ENCODE measurements at regions not wholly inside any gene's neighbourhood (a gene's known extent, or its start where the extent isn't known, plus 50 kb on each side); places are given as distances from the start of the nearest gene placed in this dataset.

DNA sequence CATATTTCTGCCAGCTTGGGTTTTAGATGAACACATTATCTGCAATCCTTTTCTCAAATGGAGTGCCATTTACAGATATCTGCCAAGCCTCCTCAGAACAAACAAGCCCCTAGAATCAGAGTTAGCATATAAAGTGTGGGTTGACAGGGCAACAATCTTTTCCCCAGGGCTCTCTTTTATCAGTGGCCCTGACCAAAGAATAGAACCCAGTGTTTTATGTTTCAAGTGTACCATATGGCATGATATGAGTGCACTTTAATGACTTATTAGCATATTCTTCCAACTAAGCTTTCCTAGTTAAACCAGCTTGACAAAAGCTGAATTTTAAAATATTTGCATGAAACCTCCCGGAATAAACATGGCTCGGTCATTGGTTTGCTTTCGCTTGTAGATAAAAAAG is 57.3 kb downstream of the EVX1 start:
- DNase-seq, result peak in 1 of 3 experiments; percentile 58

DNA sequence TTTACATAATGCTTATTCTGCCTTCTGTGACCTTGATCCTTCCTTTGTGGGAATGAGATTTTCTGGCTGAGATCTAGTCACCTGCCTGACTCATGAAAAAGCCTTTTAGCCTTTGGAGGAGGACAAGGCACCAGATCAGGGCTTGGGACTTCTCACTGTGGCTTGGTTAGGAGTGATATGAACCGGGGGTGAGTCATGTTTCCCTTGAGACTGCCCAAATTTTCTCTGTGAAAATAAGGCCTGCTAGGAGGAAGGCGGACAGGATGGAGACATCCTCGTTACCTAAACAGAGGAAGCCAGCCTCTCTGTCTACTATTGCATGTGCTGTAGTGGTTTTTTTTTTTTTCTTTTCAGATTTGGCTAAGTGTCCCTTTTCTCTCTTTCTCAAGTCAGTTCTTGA is 57.8 kb downstream of the EVX1 start:
- no peak for DNase-seq

DNA sequence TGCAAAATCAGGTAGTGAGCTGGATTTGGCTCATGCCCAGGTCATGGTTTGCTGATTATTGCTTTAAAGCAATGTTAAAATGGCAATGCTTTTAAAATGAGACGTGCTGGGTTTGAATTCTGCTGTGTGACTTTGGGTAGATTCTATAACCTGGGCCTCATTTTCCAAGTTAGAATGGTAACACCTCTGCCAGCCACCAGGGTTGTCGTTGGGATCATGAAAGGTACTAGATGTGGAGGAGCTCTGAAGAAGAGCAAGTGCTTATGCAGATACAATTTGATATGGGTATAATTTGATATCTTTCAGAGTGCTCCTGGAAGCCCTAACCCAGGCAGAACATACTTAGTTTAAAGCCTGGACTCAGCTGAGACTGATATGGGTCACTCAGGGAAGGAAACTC is 60.0 kb downstream of the EVX1 start:
- peak in 1 of 3 experiments; percentile 8 for DNase-seq

DNA sequence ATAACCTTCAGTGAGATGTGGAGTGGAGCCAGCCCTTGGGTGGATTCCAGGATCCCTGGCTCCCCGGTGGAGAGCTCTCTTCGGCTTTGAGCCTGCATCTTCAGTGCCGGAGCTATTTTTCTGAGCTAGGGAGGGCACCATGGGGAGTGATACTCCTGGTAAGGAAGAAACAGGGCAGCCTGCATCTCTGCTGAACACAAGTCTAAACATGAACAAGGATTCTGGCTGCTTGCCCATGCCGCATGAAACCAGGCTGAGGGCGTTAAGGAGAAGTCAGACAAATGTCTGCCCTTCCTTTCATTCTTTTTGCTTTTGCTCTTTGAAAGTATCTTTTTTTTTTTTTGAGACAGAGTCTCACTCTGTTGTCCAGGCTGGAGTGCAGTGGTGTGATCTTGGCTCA is 60.4 kb downstream of the EVX1 start:
- DNase-seq, result peak in 1 of 3 experiments; percentile 14

DNA sequence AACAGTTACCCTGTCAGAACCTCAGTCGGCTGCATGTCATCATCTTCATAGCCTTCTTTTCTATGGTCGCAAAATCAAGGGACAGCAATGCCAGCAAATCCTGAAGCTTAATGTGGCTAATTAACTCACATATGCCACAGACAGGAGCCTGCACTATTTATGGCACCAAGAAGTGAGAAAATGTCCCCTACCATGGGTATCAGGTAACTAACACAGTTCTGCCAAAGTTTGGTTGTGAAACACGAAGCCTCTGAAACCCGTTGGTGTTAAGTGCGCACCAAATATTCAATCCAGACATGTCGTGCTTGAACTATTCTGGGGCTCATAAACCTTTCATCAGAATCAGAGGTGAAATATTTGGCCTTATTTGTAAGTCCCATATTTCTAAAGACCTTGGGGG is 63.3 kb downstream of the EVX1 start:
- no peak for DNase-seq

DNA sequence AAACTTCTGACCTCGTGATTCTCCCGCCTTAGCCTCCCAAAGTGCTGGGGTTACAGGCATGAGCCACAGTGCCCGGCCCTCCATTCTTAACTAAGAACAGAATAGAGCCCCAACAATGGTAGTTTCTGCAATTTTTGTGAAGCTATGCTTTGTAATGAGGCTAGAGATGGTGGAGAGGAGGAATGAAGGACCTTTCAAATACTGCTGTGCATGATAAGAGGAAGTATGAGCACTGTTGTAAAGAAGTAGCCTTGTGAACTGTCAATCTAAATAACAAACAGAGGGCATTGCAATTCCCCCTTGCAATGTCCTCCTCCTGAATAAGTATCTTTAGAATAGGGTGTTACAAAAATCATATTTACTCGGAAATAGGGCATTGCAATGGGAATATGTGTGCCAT is 70.2 kb downstream of the EVX1 start:
- no peak for DNase-seq

DNA sequence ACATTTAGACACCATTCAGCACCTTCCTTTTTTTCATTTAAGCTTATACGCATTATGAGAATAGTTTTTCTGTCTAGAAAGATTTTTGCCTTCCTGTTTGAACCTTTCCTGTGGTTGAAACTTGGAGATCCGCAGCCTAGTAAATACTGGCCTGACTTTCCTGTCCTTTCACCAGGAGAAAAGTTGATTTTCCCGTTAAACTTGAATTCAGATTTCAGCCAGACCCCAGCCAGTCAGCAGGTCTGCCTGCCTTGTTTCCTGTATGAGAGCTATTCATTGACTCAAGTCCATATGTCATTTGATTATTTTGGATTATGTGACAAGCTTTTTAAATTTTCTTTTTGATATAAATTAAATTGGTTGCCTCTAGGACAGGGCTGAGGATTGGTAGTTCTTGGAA is 71.5 kb downstream of the EVX1 start:
- DNase-seq, result no peak

DNA sequence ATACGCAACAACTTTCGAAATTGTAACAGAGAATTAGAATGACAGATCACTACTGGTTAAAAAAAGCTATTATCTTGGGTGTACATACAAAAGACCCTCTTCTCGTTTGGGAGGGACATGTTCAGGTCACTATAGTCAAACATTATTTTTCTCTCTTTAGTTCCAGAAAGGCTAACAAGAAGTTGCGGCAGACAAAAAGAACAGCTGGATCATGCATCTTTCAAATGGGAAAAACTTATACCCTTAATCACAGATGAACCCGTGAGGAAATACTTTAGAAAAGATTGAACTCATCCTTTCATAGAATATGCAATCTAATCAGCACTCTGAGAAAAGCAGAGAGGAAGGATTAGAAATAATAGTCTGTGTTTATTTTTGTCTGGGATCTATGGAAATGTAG is 72.5 kb downstream of the EVX1 start:
- no peak for DNase-seq

DNA sequence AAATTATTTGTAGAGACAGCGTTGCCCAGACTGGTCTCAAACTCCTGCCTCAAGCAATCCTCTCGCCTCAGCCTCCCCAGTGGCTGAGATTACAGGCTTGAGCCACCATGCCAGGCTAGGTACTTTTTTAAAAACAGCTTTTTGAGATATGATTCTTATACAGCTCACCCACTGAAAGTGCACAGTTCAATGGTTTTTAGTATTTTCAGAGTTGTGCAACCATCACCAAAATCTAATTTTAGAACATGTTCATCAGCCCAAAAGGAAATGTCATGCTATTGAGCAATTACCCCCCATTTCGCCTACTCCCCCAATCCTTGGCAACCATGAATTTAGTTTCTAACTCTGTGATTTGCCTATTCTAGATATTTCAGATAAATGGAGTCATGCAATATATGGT is 73.7 kb downstream of the EVX1 start:
- DNase-seq, result no peak

DNA sequence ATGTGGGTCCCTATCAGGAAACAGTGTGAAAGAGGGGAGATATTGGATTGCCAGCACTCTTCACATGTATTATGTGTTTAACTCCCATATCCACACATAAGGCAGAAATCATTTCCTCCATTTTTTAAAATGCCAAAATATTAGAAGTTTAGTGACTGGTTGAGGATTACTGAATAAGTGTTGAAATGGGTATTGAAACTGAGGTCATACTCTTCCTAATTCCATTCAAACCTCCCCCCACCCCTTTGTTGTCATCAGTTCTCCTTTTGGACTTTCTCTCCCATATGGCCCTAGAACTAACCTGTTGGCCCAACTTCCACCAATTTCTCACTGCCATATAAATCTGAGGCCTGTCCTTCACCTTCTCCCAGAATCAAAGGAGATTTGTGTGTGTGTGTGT is 81.6 kb downstream of the EVX1 start:
- DNase-seq, result no peak

DNA sequence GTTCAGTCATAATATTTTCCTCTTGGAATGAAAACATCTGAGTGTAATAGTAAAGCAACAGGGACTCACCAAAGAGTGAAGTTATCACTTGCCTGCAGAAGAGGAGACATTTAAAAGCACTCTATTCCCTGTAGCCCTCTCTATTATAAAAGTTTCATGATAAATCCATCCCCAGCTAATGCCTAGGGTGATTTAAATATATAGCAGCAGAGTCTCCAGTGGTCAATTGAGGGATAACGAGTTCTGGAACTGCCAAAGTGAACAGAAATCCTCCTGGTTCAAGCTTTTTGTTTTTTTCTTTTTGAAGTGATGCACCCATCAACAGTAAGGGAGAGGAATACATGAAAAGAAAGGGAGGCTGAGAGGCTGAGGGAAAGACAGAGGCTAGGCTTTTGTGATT is 87.3 kb downstream of the EVX1 start:
- DNase-seq, result peak in 1 of 3 experiments; percentile 22

DNA sequence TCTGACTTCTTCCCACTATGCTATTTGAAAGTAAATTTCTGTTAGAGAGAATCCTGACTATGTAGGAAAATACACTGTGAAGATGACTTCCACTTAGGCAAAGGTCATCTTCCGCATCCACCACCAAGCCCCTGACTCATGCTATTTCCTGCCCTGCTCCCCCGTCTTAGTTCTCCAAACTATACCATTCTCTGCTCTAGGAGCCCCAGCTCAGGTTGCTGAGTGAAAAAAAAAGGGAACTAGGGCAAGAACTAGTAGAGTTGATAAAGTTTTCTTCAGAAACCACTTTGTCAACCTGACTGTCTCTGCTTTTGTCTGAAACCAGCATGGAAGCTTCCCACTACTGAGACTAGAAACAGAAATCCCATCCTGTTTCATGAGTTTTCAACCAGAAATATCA is 96.9 kb downstream of the EVX1 start:
- no peak for DNase-seq

DNA sequence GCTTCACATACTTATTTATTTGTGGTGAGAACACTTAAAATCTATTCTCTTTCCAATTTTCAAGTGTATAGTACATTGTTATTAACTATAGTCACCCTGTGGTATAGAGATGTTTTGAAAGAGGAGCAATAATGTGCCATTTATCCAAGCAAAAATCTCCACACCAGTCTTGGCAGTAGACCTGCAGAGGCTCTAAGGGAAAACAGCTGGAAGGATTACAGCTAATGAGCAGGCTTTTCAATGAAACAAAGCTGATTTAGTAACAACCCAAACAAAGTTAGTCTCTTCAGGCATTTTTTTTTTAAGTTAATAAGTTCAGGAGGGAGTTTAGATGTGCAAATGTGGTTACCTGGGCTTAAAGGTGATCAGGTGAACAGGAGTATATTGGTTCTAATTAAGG is 101.9 kb downstream of the EVX1 start:
- no peak for DNase-seq

DNA sequence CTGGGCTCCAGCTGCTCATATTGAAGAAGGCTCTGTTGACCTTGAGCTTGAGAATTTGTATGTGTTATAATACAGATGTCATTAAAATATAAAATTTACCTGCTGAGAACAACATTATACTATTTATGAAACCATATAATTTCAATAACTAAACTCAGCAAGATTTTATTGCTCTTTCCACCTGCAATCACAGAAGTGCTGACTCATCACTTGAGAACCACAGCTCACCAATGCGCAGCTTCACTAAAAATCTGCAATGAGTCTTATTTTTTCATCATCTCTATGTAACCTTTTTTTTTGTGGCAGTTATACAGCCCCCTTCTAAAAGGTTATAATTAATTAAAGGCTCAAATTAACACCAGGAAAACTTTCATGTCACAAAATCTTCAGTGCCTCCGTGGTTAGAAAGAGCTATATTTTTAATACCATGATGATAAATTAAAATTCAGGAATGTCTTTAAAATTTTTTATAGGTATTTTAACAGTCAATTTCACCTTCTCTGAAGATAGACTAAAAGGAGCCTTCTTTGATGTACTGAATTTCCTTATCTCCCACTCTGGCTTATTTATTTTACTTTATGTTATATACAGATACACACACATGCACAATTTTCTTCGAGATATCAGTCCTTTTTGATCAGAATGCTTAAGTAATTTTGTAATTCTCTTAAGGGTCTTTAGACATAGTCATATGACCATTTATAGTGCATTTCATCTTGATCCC is 102.7 kb downstream of the EVX1 start:
- peak in 2 of 3 experiments; percentile 7 to 33 for DNase-seq

DNA sequence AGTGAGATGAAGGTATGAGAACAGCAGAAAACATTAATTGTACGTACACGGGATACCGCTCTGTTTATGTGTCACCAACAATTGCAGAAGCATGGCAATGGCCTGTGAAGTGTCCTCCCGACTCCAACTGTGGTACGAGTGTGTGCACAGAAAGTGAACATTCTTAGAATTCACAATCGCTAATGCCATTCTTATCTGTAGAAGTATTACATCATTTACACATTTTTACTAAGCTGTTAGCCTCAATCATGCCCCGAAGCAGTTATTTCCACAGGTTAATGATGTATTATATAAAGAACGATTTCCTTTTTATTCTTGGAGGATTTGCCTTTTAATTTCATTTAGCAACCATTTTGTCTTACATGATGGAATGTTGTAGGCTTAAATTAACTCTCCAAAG is 103.4 kb downstream of the EVX1 start:
- DNase-seq, result no peak

DNA sequence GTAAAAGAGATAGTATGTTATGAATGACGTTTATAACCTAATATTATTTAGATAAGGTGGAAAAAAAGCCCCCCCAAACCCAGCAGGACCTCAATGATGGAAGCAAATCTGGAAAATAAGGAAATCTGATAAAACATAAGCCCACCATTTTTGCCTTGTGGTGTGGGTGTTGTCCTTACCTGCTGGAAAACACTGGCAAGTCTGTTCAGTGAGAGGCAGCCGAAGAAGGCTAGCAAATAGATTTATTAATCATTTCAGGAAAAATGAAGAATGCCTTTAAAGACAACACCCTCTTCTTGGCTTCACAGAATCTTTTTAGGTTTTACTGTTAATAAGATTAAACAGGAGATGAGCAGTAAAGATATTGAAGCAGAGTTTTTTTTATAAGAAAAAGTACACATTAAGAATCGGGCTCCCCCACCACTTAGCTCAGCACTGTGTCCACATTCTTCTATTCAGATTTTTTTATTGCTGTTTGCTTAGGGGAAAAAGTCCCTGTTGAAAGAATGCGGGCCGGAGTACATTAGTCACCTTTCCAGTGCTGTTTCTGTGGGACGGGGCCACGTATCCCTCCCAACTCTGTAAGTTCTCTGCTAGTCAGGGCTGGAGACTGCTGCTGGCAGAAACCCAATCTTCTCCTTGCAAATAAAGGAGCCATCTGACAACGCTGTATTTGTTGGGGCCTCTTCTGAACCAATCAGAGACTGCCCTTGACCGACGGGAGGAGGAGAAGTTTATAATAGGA is 104.1 kb downstream of the EVX1 start:
- DNase-seq, result peak in 1 of 3 experiments; percentile 14

DNA sequence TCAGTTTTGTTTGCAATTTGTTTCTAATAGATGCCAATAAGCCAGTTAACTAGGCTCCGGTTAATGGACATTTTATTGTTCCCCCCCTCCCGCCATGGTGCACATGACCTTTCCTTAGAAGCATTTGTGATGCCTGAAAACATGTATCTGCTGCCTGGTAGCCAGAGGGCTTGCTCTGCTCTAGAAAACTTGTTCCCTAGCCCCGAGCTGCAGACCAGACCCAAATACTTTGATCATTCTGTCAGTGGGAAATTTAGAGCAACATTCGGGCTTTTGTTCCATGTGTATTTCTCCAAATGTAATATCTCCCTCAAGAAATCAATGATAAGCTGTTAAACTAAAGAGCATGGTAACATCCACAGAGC is 104.7 kb downstream of the EVX1 start:
- no peak for DNase-seq

DNA sequence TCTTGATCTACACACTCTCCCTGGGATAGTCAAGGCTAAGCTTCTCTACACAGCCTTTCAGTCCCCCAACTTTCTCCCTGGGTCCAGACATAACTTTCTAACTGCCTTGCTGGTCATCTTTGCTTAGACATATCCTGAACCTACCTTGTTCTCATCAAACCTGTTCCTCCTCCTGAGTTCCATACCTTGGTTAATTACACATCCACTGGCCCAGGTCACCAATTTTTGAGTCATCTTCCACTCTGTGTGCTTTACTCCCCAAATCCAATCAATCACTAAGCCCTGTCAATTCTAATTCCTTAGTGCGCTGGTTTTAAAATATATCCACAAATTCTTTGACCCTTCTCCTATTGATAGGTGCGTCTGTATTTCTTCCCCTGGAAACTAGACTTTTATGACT is 107.0 kb downstream of the EVX1 start:
- no peak for DNase-seq

DNA sequence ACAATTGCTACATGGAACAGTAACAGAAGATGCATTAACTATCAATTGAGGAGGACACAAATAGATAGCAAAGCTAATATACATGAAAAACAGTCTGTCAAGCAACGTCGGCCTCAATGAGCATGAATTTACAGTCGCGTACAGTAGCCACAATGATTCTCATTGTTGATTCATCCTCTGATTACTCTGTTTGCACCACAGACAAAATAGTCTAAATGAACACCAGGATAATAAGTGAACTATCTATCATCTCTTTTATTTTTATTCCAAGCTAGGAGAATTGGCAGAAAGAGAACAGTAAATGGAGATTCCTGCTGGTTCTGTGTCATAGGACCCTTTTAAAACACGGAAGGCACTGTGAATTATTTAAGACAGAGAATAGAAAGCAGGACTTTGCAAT is 108.5 kb downstream of the EVX1 start:
- DNase-seq, result peak in 1 of 3 experiments; percentile 14

DNA sequence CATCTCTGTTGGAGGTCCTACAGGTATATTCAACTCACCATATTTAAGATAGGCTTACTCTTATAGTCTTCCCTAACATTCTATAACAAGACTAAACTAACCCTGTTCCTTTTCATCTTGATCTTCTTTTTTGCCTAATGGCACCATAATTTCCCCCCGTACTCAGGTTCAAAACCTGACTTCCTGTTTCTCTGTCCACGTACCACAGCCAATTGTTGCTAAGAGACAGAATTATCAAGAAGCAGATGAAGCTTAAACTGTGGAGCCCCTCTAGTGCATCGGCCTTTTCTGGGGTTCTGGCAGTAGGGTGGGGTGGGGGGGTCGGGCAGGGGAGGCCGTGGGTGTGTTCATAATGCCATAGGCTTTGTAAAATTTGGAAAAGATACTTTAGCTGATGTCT is 109.2 kb downstream of the EVX1 start:
- DNase-seq, result no peak

DNA sequence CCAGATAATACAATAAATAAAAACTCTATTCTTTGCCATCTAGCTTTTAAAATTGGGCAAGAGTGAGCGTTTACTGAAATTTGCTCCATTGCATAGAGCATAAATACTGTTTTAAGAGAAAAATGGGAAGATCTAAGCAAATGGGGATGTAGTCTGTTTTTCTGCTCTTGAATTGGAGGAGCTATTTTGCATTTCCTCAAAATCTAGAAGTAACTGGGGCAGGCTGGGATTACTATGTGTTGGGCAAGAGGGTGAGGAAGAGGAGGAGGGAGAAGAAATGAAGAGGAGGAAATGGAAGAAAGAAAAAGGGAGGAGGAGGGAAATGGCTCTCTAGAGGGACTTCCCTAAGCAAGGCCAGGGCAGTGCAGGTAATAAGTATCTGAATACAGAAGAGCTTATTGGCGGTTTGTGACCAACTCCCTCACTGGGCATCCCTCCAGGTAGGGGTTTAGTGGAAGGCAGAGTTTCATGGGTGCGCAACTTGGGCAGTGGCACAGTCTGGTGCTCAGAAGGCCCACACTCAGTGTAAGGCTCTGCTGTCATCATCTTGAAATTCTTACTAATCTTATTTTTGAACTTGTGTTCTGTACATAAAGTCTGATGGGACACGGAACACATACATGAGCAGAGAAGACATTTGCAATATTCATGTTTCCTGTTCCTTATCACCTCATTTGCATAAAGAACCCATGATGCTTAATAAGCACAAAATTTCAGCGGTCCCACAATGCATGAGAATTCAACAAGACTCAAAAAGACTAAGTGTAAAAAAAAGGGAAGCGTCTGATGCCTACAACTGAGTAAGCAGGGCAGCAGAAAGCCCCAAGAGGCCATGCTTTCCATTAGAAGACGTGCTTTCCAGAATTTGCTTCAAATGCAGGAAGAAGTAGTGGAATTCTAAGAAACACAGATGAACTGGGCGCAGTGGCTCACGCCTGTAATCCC is 116.9 kb downstream of the EVX1 start:
- DNase-seq, result no peak

DNA sequence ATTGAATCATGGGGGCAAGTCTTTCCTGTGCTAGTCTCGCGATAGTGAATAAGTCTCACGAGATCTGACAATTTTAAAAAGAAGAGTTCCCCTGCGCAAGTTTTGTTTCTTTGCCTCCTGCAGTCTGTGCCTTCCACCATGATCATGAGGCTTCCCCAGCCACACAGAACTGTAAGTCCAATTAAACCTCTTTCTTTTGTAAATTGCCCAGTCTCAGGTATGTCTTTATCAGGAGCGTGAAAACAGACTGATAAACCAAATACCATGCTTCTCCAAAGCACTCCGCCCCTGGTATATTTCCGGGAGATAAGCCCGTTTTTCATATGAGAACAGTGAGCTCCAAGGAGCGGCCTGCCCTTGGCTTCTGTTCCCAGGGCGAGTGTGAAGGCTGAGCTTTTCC is 118.9 kb downstream of the EVX1 start:
- DNase-seq, result no peak

DNA sequence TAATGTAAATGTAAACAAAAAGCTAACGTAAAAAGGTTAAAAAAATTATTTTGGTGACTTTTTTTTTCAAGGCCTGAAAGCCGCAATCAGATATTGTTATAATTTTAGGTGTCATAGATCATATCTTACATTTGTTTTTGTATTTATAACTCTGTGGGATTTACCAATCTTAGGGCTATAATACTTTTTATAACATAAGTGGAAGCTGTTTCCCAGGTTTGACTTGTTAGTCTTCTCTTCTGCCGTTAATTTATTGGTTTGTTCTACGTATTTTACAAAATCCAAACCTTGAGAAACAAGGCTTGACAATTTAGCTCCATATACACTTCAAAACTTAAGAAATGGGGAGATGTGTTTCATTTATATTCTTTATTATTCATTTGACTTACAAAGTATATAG is 119.4 kb downstream of the EVX1 start:
- DNase-seq, result no peak

DNA sequence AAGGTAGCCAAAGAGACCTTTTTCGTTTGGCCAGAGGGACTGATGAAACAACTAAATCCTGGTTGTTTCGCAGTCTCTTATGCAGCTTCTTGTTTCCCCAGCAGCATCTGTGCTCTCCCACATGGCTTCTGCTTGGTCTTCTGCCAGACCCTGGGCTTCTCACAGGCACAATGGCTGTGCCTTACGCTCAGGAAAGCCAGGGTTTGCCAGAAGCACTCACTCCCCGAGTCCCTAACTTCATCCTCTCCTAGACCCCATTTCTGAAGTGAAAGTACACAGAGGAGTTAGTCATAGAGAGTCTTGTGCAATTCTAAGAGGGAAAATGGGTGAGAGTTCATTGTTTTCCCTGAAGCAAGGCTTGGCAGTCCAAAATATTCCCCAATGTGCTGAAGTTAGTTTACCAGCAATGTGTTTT is 121.7 kb downstream of the EVX1 start:
- DNase-seq, result no peak
